ENCODE measurements at regions not wholly inside any gene's neighbourhood (a gene's known extent, or its start where the extent isn't known, plus 50 kb on each side); places are given as distances from the start of the nearest gene placed in this dataset.

DNA sequence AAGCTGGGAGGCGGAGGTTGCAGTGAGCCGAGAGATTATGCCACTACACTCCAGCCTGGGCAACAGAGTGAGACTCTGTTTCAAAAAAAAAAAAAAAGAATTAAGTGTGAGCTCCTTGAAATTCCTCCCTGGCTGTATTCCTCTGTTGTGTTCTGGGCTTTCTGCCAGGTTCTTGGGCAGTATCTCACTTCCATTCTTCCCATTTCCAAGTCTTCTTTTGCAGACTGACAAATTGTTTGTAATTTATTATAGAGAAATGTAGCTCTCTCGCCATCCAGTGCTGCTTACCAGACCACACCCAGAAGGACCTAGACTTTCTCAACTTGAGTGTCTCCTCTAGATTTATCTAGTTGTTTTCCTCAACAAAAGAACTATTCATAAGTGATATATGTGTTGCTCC, 105.0 kb upstream of the ADGRL2 start:
- no peak for DNase-seq

DNA sequence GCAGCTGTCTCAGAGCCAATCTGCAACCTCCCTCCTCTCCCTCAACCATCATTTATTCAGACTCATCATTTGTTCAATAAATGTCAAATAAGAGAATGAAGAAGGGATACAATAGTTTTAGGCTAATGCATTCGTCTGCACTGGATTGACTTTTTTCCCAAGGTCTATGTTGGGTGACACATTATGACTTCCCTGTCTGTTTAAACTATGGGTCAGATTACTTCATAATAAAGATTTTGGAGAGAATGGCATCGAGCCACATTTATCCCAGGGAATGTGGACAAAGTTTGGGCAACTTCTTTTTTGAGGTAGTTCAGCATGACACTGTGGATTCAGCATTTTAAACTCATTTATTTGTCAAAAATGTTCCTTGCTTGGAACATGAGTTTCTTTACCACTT, 107.4 kb upstream of the ADGRL2 start:
- DNase-seq: no peak

DNA sequence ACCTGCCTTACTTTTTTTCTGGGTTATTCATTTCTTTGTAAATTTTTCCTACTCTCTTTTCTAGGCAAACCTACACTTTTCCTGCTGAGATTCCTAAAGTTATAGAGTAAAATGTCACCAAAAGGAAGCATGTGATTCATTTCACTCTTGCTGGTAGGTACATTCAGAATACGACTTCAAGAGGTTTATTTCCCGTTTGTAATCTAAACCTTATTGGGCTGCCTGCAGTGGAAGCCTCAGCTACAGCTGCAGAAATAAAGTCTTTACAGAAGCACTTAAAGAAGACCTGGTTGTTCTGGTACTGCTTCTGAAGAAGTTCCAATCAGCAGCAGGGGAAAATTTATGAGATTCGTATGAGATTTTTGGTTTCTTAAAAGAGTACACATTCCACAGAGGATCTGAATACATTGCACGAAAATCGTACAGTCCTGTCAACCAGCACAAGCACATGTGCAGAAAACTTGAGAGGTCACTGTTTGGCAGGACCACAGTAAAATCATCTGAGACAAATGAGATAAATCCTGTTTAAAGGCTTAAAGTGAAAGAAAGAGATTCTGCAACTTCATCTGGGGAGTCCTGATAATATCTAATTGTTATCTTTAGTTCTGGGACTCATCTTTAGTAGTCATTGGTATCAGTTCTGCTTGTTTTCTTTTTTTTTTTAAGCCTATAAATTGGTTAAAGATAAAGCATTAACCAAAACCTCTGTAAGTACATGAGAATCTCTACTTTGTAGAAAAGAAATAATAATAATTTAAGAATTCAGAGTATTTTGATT, 109.9 kb upstream of the ADGRL2 start:
- DNase-seq: no peak

DNA sequence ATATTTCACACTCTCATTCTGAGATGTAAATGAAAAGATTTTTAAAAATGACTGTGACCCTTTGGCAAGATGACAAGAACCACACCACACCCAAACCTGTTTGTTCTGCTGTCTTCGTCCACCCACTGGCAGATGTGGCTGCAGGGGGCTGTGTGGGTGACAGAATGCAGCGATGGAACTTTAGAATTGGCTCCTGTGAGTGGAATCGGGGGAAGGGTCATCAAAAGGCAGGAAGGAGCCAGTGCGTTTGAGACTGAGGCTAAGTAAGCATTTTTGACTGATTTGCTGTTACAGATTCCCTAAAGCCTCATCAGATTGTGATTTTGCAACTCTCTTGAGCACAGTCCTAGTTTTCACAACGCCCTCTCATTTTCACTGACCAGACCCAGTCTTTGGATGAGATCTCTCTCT, 111.2 kb upstream of the ADGRL2 start:
- no peak for DNase-seq

DNA sequence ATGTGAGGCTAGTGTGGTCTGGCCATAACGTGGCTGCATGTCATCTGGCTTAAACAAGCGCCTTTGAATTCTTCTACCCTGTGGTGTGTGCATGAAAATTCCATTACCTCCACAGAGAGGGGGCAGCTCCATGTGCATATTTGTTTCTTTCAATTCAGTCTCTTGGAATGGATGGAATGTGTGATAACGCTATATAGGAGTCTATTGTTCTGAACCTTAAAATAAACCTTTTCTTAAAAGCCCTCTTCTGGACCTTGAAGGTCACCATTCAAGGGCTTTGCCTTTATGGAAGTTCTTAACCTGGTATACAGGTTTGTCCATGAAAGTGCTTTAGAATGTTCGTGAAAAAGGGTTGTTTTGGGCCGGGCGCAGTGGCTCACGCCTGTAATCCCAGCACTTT, 118.2 kb upstream of the ADGRL2 start:
- DNase-seq: no peak

DNA sequence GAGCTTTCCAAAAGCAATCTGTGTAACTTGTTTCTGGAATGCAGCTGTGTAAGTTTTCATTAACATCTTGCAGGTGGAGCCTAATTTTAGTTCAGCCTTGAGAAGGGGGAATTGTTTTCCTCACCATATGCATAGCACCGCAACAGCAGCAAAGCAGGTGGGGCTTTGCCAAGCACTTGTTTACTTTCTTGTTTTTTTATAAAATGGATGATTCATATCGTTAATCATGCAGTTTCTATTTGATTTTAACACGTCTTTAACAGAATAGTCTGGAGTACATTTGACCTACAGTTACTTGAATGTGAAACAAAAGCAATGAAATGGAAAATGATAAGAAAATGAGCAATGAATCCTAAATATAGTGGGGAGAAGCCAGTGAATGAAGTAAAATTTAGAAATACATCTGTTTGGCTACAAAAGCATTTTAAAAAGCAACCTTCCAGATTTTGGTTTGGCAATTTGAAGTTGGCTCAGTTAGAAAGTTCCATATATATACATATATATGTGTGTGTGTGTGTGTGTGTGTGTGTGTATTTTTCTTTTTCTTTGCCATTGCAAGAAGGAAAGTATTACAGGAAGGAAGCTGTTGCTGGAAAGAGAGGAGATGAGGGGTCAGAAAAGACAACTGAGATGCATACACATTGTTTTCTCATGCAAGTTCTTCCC, 119.0 kb upstream of the ADGRL2 start:
- no peak for DNase-seq

DNA sequence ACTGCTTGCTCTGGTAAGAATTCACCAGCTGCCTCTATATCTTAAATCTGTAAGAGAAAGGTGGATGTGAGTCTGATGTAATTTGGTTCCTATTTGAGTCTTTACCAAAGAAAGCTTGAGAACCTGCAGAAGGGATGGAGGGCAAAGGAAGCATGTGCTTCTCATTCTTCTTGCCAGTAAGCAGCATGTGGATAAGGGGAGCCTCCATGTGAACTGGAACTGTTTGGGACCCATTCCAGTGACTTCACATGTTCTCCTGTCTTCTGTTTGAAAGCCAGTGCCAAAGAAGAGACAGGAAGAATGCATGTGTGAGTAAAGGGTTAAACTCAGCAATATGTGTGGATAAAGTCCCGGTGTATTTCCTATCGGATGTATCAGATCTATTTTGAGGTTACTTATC, 119.6 kb upstream of the ADGRL2 start:
- no peak for DNase-seq

DNA sequence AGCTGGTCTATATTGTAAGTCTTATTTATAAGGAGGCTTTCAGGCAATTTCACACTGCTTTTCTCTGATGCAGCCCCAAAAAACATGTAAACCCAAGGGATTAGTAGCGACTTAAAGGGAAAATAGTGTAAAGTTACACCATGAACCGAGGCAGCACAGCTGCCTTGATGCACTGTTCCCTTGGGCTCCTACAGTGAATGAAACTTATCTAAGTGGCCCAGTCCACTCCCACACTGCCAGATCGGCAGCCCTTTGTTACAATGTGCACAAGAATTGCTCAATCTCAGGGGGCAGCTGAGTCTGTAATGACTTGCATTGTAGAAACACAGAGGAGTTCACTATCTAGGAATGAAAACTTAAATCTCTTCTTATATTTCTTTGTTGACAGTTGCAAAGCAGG, 120.8 kb upstream of the ADGRL2 start:
- DNase-seq: no peak

DNA sequence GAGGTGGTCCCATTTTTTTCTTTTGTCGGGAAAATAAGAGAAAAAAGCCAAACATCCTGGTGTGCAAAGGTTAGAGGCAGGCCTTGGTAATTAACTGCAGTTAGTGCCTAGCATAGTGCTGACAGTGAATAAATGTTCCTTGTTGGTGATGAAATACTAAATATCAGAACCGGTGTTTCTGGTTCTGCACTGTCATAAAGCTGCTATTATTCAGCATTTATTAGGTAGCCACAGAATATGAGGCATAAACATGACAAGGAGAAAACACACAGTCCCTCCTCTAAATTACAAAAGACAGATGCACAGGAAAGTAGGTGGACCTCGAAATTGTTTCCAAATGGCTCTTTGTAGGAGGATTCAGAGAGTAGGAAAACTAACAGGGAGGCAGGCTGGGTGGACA, 122.0 kb upstream of the ADGRL2 start:
- no peak for DNase-seq

DNA sequence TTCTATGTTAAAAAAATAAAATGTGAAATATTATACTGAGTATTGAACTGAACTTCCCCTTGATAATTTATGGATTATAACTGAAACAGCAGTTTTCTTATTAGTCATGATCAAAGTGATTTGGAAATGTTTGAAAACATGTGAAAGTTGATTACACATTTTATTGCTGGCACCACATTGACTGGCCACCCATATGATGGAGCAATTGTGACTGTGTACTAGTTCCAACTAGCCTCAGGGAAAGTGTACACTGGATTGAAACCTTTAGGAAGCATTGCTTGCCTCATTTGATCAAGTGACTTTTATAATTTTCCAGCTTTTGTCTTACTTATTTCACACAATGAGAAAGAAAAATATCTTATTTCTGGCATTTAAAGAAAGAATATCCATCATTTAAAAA, 128.0 kb upstream of the ADGRL2 start:
- DNase-seq: no peak

DNA sequence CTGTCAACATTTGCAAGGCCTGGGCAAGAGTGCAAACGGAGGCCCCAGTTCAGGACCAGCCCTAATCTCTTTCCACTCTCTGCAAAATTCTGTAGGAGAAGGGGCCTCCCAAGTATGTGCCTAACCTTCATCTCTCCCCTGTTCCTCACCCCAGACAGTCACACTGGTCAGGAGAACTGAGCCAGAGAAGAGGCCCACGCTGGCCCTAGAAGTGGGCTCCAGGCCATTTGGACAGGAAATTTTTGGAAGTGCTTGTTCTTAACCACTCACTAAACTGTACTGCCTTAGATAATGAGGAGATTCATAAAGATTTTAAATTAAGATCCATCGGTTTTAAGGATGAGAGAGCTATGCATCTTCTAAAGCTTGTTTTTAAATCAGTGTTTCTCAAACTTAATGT, 129.7 kb upstream of the ADGRL2 start:
- no peak for DNase-seq

DNA sequence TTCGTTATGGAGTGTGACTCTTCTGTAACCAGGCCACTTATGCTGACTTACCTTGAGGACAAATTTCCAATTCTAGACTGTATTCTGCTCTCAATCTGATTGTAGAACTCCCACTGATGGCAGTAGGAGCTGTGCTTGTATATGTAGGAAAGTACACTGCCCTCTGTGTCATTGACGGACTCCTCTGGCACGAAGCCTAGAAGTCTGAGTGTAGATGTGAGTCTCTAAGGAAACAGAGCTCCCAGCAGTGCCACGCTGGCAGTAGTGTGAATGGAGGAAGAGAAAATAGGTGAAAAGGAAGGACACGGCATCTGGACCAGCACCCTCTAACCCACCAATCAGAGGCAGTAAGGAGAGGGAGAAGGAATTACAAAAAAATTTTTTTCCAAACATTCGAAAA, 130.4 kb upstream of the ADGRL2 start:
- no peak for DNase-seq

DNA sequence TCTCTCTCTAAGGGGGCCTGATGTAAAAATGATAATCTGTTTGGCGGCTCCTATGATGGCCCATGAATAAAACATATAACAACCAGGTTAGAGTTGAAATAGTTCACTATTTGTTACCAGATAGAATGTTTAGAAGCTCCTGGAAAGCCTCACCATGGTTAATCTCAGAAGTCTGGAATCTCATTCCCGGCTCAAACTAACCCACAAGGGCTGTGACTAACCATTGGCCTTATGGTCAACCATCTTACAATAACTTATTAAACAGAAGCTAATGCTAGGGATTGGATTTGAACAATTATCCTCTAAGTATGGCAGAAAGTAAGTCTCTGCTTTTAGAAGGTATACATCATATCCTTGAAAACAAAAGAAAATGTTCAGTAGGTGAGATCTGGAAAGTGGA, 134.1 kb upstream of the ADGRL2 start:
- no peak for DNase-seq

DNA sequence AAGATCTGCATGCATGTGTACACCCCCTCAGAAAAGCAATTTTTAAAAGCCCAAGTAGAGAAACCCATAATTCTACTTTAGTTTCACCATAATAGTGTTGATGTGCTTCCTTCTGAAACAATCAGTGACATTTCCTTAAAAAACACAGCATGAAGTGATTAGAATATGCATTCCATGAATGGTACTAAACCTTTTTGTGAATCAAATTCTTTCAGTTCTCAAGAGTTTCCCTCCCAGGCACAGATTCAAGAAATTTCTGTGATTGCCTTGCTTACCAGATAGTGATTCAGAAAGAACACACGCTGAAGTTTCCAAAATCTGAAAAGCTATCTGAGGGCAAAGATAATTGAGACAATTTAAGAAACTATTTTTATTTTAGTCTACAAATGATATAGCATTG, 136.4 kb upstream of the ADGRL2 start:
- no peak for DNase-seq

DNA sequence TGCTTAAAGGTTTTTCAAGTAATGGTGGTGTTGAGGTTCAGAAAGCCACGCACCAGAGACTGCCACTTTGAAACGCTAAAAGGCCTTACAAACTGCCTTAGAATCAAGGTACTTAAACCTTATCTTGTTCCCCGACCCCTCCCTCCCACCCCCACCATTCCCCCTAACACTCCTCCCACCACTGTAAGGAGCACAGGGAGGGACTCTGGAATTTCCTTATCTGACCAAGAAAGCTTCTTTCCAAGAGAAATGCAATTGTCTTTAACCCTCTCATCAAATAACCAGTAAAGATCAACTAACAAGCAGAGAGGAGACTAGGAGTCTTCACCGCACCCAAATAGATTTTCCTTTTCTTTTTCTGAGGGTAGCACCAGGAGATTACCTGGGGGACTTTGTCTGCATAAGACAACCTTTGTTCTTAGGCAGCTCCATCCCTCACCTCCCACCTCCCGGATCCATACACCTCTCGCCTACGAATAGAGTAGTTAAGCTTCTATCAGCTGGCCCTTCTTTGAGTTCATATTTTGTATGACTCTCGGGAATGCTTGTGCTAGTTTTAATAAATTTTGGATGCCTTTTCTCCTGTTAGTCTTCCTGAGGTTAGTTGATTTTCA, 137.7 kb upstream of the ADGRL2 start:
- no peak for DNase-seq

DNA sequence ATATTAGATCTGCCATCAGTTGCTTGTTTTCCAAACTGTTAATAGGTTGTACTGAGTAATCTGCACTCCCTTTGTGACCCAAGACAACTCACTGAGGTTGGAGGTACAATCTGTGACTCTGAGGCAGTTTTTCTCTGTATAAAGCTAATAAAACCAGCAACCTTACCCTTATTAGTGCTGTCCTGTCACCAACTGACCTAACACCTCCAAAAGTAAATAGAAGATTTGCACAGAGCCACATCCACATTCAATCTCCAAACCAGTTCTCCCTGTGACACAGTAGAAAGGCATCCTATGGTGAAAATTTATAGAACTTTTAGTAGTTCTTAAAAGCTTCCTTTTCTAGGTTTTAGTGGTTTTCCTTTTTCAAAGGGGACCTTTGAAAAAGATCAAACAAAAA, 140.4 kb upstream of the ADGRL2 start:
- no peak for DNase-seq

DNA sequence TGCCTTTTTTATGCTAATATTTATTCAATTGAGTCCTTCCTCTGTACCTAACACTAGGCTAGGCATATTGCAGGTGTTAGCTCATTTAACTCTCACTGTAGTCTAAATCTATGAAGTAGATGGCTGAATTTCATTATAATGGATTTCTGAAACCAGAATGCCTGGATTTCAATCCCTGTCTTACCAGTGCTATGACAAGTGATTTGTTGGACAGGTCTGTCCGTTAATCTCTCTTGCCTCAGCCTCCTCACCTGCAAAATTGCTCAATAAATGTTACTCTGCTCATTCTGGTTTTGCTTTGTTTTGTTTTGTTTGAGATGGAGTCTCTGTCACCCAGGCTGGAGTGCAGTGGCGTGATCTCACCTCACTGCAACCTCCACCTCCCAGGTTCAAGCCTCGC, 146.1 kb upstream of the ADGRL2 start:
- no peak for DNase-seq

DNA sequence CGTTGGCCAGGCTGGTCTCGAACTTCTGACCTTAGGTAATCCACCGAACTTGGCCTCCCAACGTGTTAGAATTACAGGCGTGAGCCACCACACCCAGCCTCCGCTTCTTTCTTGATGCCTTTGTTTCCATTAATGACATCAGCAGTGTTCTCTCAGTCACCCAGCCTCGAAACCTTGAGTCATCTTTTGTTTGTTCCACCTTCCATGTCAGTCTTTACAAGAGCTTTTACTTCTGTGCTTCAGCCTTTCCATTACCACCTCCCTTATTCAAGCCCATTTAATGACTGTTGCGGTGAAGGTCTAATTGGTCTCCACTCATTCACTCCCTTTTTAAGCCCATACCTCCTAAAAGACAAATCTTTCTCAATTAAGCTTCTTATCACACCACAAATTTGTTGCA, 146.6 kb upstream of the ADGRL2 start:
- no peak for DNase-seq

DNA sequence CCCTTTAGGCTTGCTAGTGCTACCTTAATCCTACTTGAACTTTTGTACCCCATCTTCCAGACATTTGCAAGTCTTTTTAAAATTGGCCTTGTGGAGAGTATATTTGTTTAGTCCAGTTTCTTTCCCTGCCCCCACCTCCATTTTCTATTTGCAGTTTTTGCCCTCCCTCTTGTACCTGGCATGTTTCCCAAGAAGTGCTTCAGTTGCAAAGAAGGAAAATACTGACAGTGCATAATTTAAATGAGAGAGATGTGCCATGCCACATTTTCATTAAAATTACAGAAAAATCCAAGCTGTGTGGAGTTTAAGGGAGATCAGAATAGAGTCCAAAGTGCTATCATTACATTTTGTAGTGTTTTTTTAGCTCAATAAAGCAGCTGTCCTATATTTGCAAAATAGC, 150.0 kb upstream of the ADGRL2 start:
- no peak for DNase-seq

DNA sequence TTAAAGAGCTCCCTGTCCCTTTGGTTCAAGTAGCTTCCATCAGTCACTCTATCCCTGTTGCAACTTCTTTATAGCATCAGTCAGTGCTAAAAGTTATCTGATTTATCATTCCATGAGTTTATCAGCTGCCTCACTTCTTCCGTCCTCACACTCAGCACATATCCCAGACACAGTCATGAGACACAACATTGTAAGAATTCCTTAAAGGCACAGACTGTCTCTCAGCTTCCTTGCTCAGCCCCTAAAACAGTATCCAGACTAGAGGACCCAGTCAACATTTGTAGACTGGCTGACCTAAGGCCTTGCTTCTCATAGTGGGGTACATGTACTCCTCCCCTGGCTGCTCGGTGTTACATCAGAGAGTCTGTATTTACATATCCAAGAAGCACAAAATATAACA, 164.9 kb upstream of the ADGRL2 start:
- DNase-seq: no peak

DNA sequence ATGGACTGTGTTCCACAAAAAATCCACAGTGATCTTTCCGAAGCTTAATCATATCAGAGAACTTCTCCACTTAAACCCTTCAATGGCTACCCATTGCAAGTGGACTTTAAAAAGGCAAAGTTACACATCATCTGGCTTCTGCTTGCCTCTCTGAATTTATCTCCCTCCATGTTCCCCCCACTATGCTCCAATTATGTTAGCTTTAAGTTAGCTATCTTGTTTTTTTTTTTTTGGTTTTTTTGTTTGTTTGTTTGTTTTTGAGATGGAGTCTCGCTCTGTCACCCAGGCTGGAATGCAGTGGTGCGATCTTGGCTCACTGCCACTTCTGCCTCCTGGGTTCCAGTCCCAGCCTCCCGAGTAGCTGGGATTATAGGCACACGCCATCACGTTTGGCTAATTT, 166.4 kb upstream of the ADGRL2 start:
- no peak for DNase-seq

DNA sequence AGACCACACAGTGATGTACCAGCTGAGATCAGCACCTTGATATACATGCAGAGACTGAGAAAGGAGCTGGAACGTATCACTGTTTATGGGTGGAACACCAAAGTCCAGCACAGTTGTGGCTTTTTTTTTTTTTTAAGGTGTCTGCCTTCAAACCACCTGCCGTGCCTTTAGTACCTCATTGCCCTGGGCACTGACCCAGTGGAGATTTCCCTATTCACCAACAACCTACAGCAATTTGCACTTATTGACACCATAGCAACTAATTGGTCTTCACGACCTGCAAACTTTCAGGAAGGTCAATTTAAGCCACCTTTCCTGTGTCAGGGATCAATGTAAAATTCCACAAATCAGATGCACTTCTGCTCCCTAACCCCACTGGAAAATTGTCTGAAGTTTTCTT, 181.6 kb upstream of the ADGRL2 start:
- no peak for DNase-seq

DNA sequence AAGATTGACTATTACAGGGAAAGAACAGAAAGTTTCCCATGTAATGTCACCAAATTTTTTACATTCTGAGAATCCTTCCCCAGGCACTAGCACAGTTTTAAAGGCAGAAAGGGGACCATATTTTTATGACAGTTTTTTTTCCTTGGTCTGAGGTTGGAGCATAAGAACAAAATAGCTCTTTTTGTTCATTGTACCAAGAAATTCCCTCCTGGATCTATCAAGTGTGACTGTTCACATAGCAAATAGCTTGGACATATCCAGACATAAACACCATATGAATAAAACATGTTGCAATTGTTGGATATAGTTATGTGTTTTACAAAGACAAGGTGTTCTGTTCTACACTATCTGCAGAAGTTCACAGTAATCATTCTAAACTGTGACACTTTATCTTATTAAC, 182.4 kb upstream of the ADGRL2 start:
- DNase-seq: no peak

DNA sequence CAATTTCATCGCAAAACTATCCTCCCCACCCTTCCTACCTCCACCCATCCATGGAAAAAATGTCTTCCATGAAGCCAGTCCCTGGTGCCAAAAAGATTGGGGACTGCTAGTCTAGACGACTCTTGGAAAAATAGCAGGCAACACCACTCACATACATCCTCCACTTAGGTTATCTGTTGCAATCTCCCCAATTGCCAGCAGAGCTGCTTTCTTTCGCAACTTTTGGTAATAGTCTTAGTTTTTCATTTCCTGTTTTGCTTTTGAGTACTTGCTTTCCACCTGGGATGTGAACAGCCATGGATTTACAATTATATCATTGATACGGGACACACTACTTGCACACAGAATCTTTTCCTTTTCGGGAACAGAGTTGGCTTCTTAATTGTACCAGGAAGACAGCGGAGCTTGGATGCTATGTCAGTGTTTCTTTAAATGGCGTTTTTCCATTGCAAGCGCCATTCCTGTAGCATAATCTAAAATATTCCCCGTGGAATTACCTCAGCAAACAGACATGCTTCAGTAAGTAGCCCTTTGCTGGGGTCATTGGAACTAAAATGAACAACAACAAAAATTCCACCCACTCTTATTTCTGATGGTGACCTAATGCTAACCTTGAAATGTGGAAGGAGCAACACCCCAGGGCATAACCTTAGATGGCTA, 183.3 kb upstream of the ADGRL2 start:
- DNase-seq: no peak

Measured in NCI-H510A (cell line).